Thyroid gland (tissue), 4 donors: ENCODE measurements at regions not wholly inside any gene's neighbourhood (a gene's known extent, or its start where the extent isn't known, plus 50 kb on each side); places are given as distances from the start of the nearest gene placed in this dataset.

Experiments used
- DNase-seq, 2 donors: peaks; one replicate each; pipeline ENCODE4 v3.0.0-alpha.2; 2019
- H3K27ac ChIP-seq, 3 donors: fragments of 200-600 bp; sonication (generic); 1 replicate in 2 of 3; 2 replicates in 1 of 3; pipeline ENCODE4 v1.5.1; 2016 to 2019; ENCODE audit warnings: mild to moderate bottlenecking in 1 of 3, moderate library complexity in 1 of 3
- H3K27me3 ChIP-seq: fragments of 200-600 bp; sonication (generic); one replicate; pipeline ENCODE4 v1.5.1; 2019
- H3K36me3 ChIP-seq, 2 donors: fragments of 200-600 bp; sonication (generic); one replicate each; pipeline ENCODE4 v1.5.1; 2016 to 2019
- H3K4me1 ChIP-seq, 2 donors: fragments of 200-600 bp; sonication (generic); one replicate each; pipeline ENCODE4 v1.5.1; 2017 to 2019
- H3K4me3 ChIP-seq, 3 donors: fragments of 200-600 bp; sonication (generic); replicated peaks in 1 of 3; 1 replicate in 2 of 3; 2 replicates in 1 of 3; pipeline ENCODE4 v1.5.1; 2016; ENCODE audit warnings: mild to moderate bottlenecking in 1 of 3
- H3K9me3 ChIP-seq: fragments of 200-600 bp; sonication (generic); one replicate; pipeline ENCODE4 v1.5.1; 2017
- POLR2A ChIP-seq, 2 donors: fragments of 450-650 bp; IDR thresholded peaks; one replicate each; pipeline ENCODE4 v1.6.1; 2017; ENCODE audit warnings: antibody characterized with exemption in 2 of 2, mild to moderate bottlenecking in 2 of 2, moderate library complexity in 1 of 2
- WGBS, 2 donors: methylation state at CpG; one replicate each; pipeline ENCODE4 v1.1.5; 2017; 5-methylcytosine and 5-hydroxymethylcytosine counted together
- intact Hi-C: fragments of 100-400 bp; cut with DNase I; formaldehyde crosslinking; loops from one replicate; pipeline ENCODE4 v1.15.1; 2023
- TF ChIP-seq, protein P1 (sequence below), 6 experiments: fragments of 200-600 bp in 3 of 6; fragments of 450-650 bp in 3 of 6; sonication (generic) in 3 of 6; IDR thresholded peaks; one replicate each; pipeline ENCODE4 v1.5.1; 2016 to 2019; ENCODE audit warnings: antibody characterized with exemption in 6 of 6, mild to moderate bottlenecking in 2 of 6, inconsistent platforms in 1 of 6, moderate library complexity in 1 of 6

DNA sequence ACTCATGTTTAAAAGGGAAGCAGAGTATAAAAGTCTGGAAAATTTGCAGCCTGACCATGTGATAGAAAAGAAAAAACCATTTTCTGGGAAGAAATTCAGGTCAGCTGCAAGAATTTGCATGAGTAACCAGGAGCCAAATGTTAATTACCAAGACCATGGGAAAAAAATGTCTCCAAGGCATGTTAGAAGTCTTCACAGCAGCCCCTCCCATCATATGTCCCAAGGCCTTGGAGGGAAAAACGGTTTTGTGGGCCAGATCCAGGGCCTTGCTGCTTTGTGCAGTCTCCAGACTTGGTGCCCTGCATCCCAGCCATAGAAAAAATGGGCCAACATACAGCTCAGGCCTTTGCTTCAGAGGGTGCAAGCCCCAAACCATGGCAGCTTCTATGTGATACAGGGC, 1019.6 kb upstream of the SORCS1 start:
- Histone ChIP-seq H3K36me3 (no peaks in the 10 kb centered on the region), H3K4me1 (no peaks in the 10 kb centered on the region), H3K9me3 (no peaks in the 10 kb centered on the region), H3K27ac (no peak overlapping the region), H3K27me3 (no peaks in the 10 kb centered on the region), H3K4me3 (no peak overlapping the region)
- intact Hi-C loops = no loop called here
- DNase-seq = no peak
- TF ChIP-seq, protein P1, sequence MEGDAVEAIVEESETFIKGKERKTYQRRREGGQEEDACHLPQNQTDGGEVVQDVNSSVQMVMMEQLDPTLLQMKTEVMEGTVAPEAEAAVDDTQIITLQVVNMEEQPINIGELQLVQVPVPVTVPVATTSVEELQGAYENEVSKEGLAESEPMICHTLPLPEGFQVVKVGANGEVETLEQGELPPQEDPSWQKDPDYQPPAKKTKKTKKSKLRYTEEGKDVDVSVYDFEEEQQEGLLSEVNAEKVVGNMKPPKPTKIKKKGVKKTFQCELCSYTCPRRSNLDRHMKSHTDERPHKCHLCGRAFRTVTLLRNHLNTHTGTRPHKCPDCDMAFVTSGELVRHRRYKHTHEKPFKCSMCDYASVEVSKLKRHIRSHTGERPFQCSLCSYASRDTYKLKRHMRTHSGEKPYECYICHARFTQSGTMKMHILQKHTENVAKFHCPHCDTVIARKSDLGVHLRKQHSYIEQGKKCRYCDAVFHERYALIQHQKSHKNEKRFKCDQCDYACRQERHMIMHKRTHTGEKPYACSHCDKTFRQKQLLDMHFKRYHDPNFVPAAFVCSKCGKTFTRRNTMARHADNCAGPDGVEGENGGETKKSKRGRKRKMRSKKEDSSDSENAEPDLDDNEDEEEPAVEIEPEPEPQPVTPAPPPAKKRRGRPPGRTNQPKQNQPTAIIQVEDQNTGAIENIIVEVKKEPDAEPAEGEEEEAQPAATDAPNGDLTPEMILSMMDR (IDR thresholded peaks at IDR 0.05) = no peak
- TF ChIP-seq POLR2A (IDR thresholded peaks at IDR 0.05) = no peak
- 50% methylated on average over 1 of the region's 1 CpG for WGBS, 2 donors

DNA sequence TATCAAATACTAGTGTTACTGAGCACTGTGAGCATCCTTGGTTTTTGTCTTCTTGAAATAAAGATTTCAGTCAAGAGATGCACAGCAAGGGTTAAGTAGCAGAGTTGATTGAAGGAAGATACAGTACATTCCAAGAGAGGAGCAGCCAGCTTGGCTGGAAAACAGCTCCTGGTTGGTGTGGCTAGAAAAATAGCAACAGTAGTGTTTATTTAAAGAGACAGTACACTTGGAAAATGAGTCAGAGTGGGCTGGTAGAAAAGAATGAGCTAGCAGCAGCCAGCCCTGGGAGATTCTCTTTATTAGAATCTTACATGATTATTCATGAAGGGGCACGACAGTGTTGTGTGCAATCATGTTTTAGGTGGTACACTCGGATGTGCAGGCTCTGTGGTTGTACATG, 1016.4 kb upstream of the SORCS1 start:
- no peak overlapping the region for H3K4me3 ChIP-seq
- no peaks in the 10 kb centered on the region for H3K27me3 ChIP-seq
- no peaks in the 10 kb centered on the region for H3K36me3 ChIP-seq
- no peaks in the 10 kb centered on the region for H3K9me3 ChIP-seq
- intact Hi-C loops = no loop called here
- H3K27ac ChIP-seq = no peak overlapping the region
- H3K4me1 ChIP-seq = no peaks in the 10 kb centered on the region
- WGBS, 2 donors = 80 to 91% methylated on average over 2 of the region's 2 CpGs
- no peak for DNase-seq
- TF ChIP-seq, protein P1 (IDR thresholded peaks at IDR 0.05) = no peak
- no peak for TF ChIP-seq POLR2A (IDR thresholded peaks at IDR 0.05)

GRCh38 chr10:108169846-108170245, 1005.3 kb upstream of the SORCS1 start:
- 72 to 77% methylated on average over 1 of the region's 1 CpG for WGBS, 2 donors
- TF ChIP-seq, protein P1 (IDR thresholded peaks at IDR 0.05) = no peak
- no peak for TF ChIP-seq POLR2A (IDR thresholded peaks at IDR 0.05)
- no peaks in the 10 kb centered on the region for H3K36me3 ChIP-seq
- H3K27ac ChIP-seq = no peak overlapping the region
- no peak overlapping the region for H3K4me3 ChIP-seq
- intact Hi-C loops = no loop called here
- DNase-seq = no peak
- H3K27me3 ChIP-seq = no peaks in the 10 kb centered on the region
- H3K4me1 ChIP-seq = no peaks in the 10 kb centered on the region
- H3K9me3 ChIP-seq = no peaks in the 10 kb centered on the region

- TF ChIP-seq, protein P1 (IDR thresholded peaks at IDR 0.05) = no peak
- no peak for TF ChIP-seq POLR2A (IDR thresholded peaks at IDR 0.05)
- WGBS, 2 donors = 94 to 95% methylated on average over 2 of the region's 2 CpGs
Observed at GRCh38 chr10:108167766-108168165, 1003.3 kb upstream of the SORCS1 start.

DNA sequence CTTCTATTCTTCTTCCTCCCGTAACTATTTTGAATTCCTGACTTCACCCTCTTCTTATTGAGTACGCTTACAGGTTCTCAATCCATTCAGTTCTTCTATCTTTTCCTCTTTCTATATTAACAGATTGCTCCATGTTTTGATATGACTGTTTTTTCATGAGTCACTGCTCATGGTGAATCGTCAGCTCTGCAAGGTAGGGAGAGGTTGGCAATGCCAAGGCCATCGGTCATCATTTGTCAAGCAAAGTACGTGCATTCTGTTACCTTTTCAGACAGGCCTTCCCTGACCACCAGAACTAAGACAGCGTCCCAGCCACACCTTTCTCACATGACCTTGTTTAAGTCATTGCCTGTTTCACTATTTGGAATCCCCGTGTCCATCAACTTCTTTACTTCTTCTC, 1001.9 kb upstream of the SORCS1 start:
- 90 to 95% methylated on average over 7 of the region's 7 CpGs for WGBS, 2 donors
- no peak for TF ChIP-seq POLR2A (IDR thresholded peaks at IDR 0.05)
- TF ChIP-seq, protein P1 (IDR thresholded peaks at IDR 0.05) = no peak

More at GRCh38 chr10:108167766-108168165, 1003.3 kb upstream of the SORCS1 start:
- no peak for DNase-seq
- Histone ChIP-seq H3K27ac (no peak overlapping the region), H3K4me1 (no peaks in the 10 kb centered on the region), H3K36me3 (no peaks in the 10 kb centered on the region), H3K9me3 (no peaks in the 10 kb centered on the region), H3K27me3 (no peaks in the 10 kb centered on the region), H3K4me3 (no peak overlapping the region)
- intact Hi-C loops = no loop called here

More for the DNA sequence above, 1001.9 kb upstream of the SORCS1 start:
- intact Hi-C loops = no loop called here
- Histone ChIP-seq H3K27me3 (no peaks in the 10 kb centered on the region), H3K27ac (no peak overlapping the region), H3K4me3 (no peak overlapping the region), H3K4me1 (no peaks in the 10 kb centered on the region), H3K9me3 (no peaks in the 10 kb centered on the region), H3K36me3 (no peaks in the 10 kb centered on the region)
- no peak for DNase-seq
